ENCODE measurements at regions not wholly inside any gene's neighbourhood (a gene's known extent, or its start where the extent isn't known, plus 50 kb on each side); places are given as distances from the start of the nearest gene placed in this dataset.

DNA sequence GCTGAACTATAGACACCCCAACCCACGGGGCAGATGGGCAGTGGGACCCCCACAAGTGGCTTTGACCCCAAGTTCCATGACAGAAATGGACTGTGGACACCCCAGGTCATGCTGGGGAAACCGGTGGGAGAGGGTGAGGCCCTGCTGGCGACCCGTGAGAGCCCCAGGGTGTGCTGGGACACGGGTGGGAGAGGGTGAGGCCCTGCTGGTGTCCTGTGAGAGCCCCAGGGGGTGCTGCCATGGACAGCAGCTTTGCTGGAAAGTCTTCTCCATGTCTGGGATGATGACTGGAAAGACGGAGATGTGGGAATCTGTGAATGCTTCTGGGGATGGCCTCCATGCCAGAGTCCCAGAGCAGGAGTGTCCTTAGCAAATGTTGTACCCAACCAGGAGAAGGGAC lies 148.4 kb downstream of the URI1 start:
- TF ChIP-seq POLR2A (IDR thresholded peaks at IDR 0.05): no peak
- TF ChIP-seq, protein P1, sequence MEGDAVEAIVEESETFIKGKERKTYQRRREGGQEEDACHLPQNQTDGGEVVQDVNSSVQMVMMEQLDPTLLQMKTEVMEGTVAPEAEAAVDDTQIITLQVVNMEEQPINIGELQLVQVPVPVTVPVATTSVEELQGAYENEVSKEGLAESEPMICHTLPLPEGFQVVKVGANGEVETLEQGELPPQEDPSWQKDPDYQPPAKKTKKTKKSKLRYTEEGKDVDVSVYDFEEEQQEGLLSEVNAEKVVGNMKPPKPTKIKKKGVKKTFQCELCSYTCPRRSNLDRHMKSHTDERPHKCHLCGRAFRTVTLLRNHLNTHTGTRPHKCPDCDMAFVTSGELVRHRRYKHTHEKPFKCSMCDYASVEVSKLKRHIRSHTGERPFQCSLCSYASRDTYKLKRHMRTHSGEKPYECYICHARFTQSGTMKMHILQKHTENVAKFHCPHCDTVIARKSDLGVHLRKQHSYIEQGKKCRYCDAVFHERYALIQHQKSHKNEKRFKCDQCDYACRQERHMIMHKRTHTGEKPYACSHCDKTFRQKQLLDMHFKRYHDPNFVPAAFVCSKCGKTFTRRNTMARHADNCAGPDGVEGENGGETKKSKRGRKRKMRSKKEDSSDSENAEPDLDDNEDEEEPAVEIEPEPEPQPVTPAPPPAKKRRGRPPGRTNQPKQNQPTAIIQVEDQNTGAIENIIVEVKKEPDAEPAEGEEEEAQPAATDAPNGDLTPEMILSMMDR (IDR thresholded peaks at IDR 0.05): no peak
